CD14-positive monocyte (primary cell): ENCODE measurements at regions not wholly inside any gene's neighbourhood (a gene's known extent, or its start where the extent isn't known, plus 50 kb on each side); places are given as distances from the start of the nearest gene placed in this dataset.

Experiments
- DNase-seq, 3 donors: peaks; one replicate each; pipeline ENCODE4 v3.0.0-alpha.2; 2011 to 2022
- H2AFZ ChIP-seq: 2 replicates; pipeline ENCODE4 v1.6.0; 2012; ENCODE audit warnings: mild to moderate bottlenecking, low read depth, low read length, inconsistent platforms; ENCODE audit not compliant: insufficient read depth, poor library complexity, severe bottlenecking
- H3K27ac ChIP-seq, 2 donors: 1 replicate in 1 of 2; 2 replicates in 1 of 2; pipeline ENCODE4 v1.5.1; 2012 to 2013; ENCODE audit warnings: low read length in 2 of 2, control low read depth in 1 of 2, inconsistent platforms in 1 of 2, low read depth in 1 of 2, mild to moderate bottlenecking in 1 of 2
- H3K27me3 ChIP-seq, 2 donors: one replicate each; pipeline versions ENCODE4 v1.6.0 to v1.6.1; 2011 to 2013; ENCODE audit warnings: low read length in 2 of 2; ENCODE audit not compliant: control insufficient read depth in 2 of 2, insufficient read depth in 2 of 2
- H3K36me3 ChIP-seq, 2 donors: replicated peaks in 1 of 2; 1 replicate in 1 of 2; 2 replicates in 1 of 2; pipeline versions ENCODE4 v1.5.1 to v1.6.1; 2012 to 2013; ENCODE audit warnings: low read length in 2 of 2, control low read depth in 1 of 2, inconsistent platforms in 1 of 2, mild to moderate bottlenecking in 1 of 2; ENCODE audit not compliant: insufficient read depth in 2 of 2, control insufficient read depth in 1 of 2
- H3K4me1 ChIP-seq, 2 donors: 1 replicate in 1 of 2; 2 replicates in 1 of 2; pipeline versions ENCODE4 v1.5.1 to v1.6.1; 2012 to 2013; ENCODE audit warnings: low read length in 2 of 2, control low read depth in 1 of 2, inconsistent platforms in 1 of 2, mild to moderate bottlenecking in 1 of 2, moderate library complexity in 1 of 2; ENCODE audit not compliant: insufficient read depth in 2 of 2, control insufficient read depth in 1 of 2
- H3K4me2 ChIP-seq: replicated peaks from 2 replicates; pipeline ENCODE3; 2012; ENCODE audit warnings: low read length, moderate library complexity, mild to moderate bottlenecking; ENCODE audit not compliant: poor library complexity, severe bottlenecking; ENCODE audit errors: extremely low read depth
- H3K4me3 ChIP-seq, 3 experiments: fragments of 200-600 bp in 1 of 3; sonication (generic) in 1 of 3; replicated peaks in 1 of 3; 1 replicate in 2 of 3; 2 replicates in 1 of 3; pipeline ENCODE4 v1.5.1; 2011 to 2013; ENCODE audit warnings: low read length in 3 of 3, mild to moderate bottlenecking in 3 of 3, control low read depth in 2 of 3, low read depth in 2 of 3, inconsistent platforms in 1 of 3, moderate library complexity in 1 of 3
- H3K79me2 ChIP-seq: 2 replicates; pipeline ENCODE4 v1.6.0; 2012; ENCODE audit warnings: mild to moderate bottlenecking, control low read depth, inconsistent platforms, low read length, moderate library complexity; ENCODE audit not compliant: insufficient read depth
- H3K9ac ChIP-seq: 2 replicates; pipeline ENCODE4 v1.6.0; 2017; ENCODE audit warnings: low read length, mild to moderate bottlenecking; ENCODE audit not compliant: insufficient read depth, poor library complexity, severe bottlenecking
- H3K9me3 ChIP-seq, 2 donors: replicated peaks in 1 of 2; 1 replicate in 1 of 2; 2 replicates in 1 of 2; pipeline versions ENCODE4 v1.5.1 to v1.6.1; 2012 to 2013; ENCODE audit warnings: low read length in 2 of 2, control low read depth in 1 of 2; ENCODE audit not compliant: control insufficient read depth in 1 of 2, insufficient read depth in 1 of 2
- H4K20me1 ChIP-seq: 2 replicates; pipeline ENCODE4 v1.6.0; 2012; ENCODE audit warnings: mild to moderate bottlenecking, low read length, control low read depth, moderate library complexity; ENCODE audit not compliant: insufficient read depth
- H3K27ac Mint-ChIP-seq, 7 donors: one replicate each; pipeline ENCODE4 v1.8.0; 2020; ENCODE audit warnings: mild to moderate bottlenecking in 7 of 7, mixed read lengths in 7 of 7, moderate library complexity in 6 of 7, inconsistent platforms in 2 of 7
- H3K27me3 Mint-ChIP-seq, 3 donors: one replicate each; pipeline ENCODE4 v1.8.0; 2021 to 2022; ENCODE audit warnings: low read depth in 3 of 3, mild to moderate bottlenecking in 3 of 3, mixed read lengths in 3 of 3, moderate library complexity in 3 of 3, inconsistent platforms in 1 of 3
- H3K36me3 Mint-ChIP-seq, 2 donors: one replicate each; pipeline ENCODE4 v1.8.0; 2020; ENCODE audit warnings: mixed read lengths in 2 of 2, inconsistent platforms in 1 of 2, mild to moderate bottlenecking in 1 of 2
- H3K4me1 Mint-ChIP-seq: one replicate; pipeline ENCODE4 v1.8.0; 2020; ENCODE audit warnings: mild to moderate bottlenecking, mixed read lengths
- H3K4me3 Mint-ChIP-seq, 2 donors: one replicate each; pipeline ENCODE4 v1.8.0; 2020; ENCODE audit warnings: mild to moderate bottlenecking in 2 of 2, mixed read lengths in 2 of 2, moderate library complexity in 1 of 2
- H3K9me3 Mint-ChIP-seq, 7 donors: one replicate each; pipeline ENCODE4 v1.8.0; 2020 to 2022; ENCODE audit warnings: mixed read lengths in 7 of 7, mild to moderate bottlenecking in 6 of 7, moderate library complexity in 6 of 7, inconsistent platforms in 2 of 7
- WGBS: methylation state at CpG from one replicate; pipeline ENCODE4 v1.1.5; 2013; ENCODE audit warnings: missing lambda C conversion rate; ENCODE audit not compliant: insufficient coverage; 5-methylcytosine and 5-hydroxymethylcytosine counted together
- intact Hi-C, 2 donors: fragments of 100-400 bp; cut with micrococcal nuclease; formaldehyde crosslinking; loops; one replicate each; pipeline versions ENCODE4 v1.15.0 to v1.15.1; 2023
- TF ChIP-seq, protein P1 (sequence below): fragments of 200-600 bp; IDR thresholded peaks from one replicate; pipeline ENCODE4 v1.8.0; 2022; ENCODE audit warnings: antibody characterized with exemption, mild to moderate bottlenecking

DNA sequence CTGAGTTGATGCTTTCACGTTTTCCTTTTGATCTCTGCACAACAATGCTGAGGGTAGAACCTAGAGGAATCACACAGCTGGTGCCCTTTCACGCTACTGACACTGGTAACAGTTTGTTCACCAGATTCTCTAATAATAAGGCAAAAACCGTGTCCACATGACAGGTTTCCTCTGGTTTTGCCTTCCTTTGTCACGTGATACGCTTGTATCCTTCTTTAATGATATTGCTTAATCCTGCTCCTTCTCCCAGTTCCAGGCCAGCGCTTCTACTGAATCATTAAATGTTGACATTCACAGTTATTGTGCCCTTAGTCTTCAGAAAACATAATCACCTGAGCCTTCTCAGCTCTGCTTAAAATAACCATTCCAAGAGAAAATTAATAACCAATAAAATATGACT, 978.2 kb upstream of the NCAM2 start:
- Histone ChIP-seq H3K27ac (no peak overlapping the region), H3K79me2 (no peaks in the 10 kb centered on the region), H3K4me1 (no peaks in the 10 kb centered on the region), H3K9me3 (peaks cover 0 to 6% of the 10 kb centered on the region in 2 donors), H3K4me3 (no peak overlapping the region), H3K27me3 (no peaks in the 10 kb centered on the region), H4K20me1 (no peaks in the 10 kb centered on the region), H2AFZ (no peak overlapping the region), H3K4me2 (no peak overlapping the region), H3K36me3 (no peaks in the 10 kb centered on the region), H3K9ac (no peak overlapping the region)
- WGBS: 82% methylated on average over 6 of the region's 6 CpGs
- no peak for DNase-seq
- Mint-ChIP-seq H3K27ac (no peak overlapping the region), H3K4me3 (no peak overlapping the region), H3K4me1 (no peaks in the 10 kb centered on the region), H3K36me3 (no peaks in the 10 kb centered on the region), H3K27me3 (no peaks in the 10 kb centered on the region), H3K9me3 (peaks cover 2 to 14% (median 7%) of the 10 kb centered on the region in 7 donors)
- intact Hi-C loops: no loop called here
- TF ChIP-seq, protein P1, sequence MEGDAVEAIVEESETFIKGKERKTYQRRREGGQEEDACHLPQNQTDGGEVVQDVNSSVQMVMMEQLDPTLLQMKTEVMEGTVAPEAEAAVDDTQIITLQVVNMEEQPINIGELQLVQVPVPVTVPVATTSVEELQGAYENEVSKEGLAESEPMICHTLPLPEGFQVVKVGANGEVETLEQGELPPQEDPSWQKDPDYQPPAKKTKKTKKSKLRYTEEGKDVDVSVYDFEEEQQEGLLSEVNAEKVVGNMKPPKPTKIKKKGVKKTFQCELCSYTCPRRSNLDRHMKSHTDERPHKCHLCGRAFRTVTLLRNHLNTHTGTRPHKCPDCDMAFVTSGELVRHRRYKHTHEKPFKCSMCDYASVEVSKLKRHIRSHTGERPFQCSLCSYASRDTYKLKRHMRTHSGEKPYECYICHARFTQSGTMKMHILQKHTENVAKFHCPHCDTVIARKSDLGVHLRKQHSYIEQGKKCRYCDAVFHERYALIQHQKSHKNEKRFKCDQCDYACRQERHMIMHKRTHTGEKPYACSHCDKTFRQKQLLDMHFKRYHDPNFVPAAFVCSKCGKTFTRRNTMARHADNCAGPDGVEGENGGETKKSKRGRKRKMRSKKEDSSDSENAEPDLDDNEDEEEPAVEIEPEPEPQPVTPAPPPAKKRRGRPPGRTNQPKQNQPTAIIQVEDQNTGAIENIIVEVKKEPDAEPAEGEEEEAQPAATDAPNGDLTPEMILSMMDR: no peak

DNA sequence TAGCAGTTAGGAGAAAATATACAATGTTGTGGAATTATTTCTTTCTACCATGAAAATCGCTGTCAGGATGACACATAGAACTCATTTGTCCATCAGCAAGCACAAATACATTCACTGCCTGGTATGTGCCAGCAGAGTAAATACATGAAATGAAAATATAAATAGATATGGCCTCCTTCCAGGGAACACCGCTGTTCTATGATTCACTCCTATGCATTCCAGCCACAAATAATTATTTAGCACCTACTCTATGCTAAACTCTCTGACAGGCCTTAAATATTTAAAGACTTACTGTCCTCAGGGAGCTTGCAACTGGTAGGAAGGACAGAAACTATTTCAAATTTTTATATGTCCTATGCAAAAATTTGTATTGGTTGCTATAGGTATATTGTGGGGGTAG, 975.0 kb upstream of the NCAM2 start:
- Mint-ChIP-seq H3K4me3 (no peak overlapping the region), H3K27ac (no peak overlapping the region), H3K36me3 (no peaks in the 10 kb centered on the region), H3K9me3 (peaks cover 2 to 13% (median 7%) of the 10 kb centered on the region in 7 donors), H3K4me1 (no peaks in the 10 kb centered on the region), H3K27me3 (peaks cover 0 to 2% (median 0%) of the 10 kb centered on the region in 3 donors)
- no CpG with 5 or more reads among the region's 2 CpGs for WGBS
- DNase-seq: no peak
- Histone ChIP-seq H3K27me3 (no peaks in the 10 kb centered on the region), H3K36me3 (no peaks in the 10 kb centered on the region), H3K9ac (no peak overlapping the region), H3K27ac (no peak overlapping the region), H3K4me2 (no peak overlapping the region), H2AFZ (no peak overlapping the region), H3K4me3 (no peak overlapping the region), H4K20me1 (no peaks in the 10 kb centered on the region), H3K9me3 (peaks cover 0 to 6% of the 10 kb centered on the region in 2 donors), H3K4me1 (no peaks in the 10 kb centered on the region), H3K79me2 (no peaks in the 10 kb centered on the region)
- TF ChIP-seq, protein P1: no peak
- intact Hi-C loops: no loop called here
